ENCODE measurements at regions not wholly inside any gene's neighbourhood (a gene's known extent, or its start where the extent isn't known, plus 50 kb on each side); places are given as distances from the start of the nearest gene placed in this dataset.
"Not testable (repeated sequence)": the region's sequence is repeated elsewhere in the genome, so short reads cannot be mapped to it uniquely, and the experiment has no call there.

DNA sequence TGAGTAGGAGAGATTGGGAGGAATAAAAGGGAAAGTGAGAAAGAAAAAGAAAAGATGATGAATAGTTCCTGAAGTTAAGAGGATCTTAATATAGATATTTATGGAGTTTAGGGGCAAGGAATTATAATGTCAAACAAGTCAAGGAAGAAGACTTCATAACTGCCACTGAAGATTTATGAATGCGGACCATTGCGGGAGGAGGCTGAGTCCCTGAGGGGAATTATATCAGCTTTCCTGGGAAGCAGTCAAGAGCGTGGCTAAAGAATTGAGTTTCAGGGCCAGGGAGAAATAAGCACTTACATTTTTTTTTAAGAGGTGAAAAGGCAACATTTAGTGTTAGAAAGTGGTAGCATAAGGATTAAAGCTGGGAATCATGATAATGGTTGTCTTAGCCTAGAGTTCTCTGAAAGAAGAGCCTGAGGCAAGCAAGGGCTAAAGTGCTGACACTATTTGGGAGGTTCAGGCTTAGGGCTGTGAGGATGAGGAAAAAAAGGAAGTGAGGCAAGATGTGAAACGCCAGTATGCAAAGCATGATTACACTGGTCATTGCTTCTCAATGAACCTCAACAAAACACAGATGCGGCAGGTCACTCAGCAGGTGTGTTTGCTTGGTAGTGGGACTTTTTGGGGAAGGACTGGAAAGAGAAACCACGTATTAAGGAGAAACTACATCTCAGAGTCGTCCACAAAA lies 217.1 kb downstream of the SLC4A3 start:
- DNase-seq: no peak

GRCh38 chr2:219848882-219849281 lies 221.5 kb downstream of the SLC4A3 start:
- no peak for DNase-seq

DNA sequence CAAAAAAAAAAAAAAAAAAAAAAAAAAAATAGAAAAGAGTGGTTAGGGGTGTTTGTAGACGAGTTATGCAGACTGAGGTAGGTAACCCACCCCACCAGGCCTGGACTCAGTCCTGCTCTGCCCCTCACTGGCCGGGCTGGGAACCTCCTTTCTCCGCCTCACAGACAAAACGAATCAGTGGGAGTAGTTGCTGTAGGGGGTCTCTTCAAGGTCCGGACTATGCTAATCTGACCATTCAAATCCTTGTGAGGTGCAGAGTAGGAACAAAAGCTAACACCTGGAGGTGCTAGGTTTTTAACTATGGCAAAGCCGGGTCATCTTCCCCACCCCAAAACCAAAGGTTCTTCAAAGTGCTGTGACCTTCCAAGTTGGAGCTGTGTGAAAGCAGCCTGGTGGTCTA lies 223.7 kb downstream of the SLC4A3 start:
- DNase-seq: no peak

GRCh38 chr2:219851801-219852481 lies 224.5 kb downstream of the SLC4A3 start:
- no peak for DNase-seq

GRCh38 chr2:219852626-219853025 lies 225.2 kb downstream of the SLC4A3 start:
- no peak for DNase-seq

DNA sequence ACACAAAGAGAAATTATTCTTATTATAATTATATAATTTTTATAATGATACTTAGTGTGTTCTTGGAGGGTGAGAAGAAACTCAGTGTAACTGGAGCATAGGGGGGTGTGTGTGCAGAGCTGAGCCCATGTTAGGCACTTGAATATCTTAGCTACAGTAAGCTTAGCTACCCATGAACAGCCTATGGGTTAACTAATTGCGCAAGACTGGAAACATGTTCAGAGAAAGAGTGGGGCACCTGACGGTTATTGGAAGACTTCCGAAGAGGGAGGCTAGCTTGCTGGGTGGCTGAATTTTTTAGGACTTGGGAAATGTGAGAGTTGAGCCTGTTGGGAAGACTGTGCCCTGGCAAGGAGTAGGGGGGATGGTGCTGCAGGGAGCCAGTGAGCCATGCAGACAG lies 229.2 kb downstream of the SLC4A3 start:
- no peak for DNase-seq

DNA sequence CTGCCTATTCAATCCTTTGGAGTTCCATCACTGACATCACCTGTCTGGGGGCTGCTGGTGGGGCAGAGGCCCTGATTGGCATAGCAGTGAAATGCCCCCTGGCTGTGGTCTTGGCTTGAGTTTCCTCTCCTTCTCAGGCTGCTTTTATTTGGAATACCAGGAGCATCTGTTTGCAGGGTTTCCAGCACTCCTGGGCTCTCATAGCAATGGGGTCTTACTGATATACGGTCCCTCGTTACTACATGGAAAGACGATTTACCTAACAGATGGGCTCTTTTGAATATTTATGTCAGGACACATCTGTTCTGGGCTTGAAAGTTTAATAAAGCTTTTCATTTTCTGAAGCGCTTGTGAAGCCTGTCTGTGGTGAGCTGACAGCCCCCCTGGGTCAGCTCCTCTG lies 230.3 kb downstream of the SLC4A3 start:
- no peak for DNase-seq

- no peak for DNase-seq
Measured at GRCh38 chr2:219861307-219861706, 233.9 kb downstream of the SLC4A3 start.

DNA sequence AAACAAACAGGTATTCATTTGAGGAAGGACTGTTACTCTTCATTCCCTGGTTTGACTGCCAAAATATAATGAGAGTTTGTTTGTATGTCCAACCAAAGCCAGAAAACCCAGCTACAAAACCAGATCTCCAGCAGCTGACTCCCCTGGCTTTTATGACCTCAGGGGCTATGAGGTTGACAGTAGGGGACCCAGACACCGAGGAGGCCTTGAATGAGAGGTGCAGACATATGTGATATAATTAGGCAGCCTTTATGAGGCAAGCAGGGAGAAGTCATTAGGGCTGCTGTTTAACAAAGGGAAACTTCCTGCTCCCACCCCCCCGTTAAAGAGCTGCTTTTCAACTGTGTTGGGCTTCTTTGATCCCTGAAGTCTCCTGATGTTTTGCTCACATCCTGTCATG lies 236.7 kb downstream of the SLC4A3 start:
- DNase-seq: no peak

- no peak for DNase-seq
Measured at GRCh38 chr2:219868635-219869034, 241.2 kb downstream of the SLC4A3 start.

DNA sequence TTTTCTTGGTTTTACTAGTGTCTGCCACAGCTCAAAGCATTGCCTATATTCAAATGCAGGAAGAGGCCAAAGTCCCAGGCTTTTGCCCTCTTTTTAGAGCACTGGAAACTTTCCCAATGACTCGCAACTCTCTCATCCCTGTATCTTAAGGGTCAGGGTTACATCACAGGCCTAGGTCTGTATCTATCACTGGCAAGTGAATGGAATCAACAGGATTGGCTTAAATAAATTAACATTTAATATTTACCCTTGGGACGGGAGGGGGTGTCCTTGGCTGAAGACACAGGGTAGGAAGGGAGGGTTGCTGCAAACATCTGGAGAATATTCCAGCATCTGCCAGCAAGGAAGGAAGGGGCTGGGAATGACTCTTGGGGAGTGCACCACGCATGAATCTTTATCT lies 242.6 kb downstream of the SLC4A3 start:
- no peak for DNase-seq

GRCh38 chr2:219871351-219871750 lies 243.9 kb downstream of the SLC4A3 start:
- DNase-seq: no peak

DNA sequence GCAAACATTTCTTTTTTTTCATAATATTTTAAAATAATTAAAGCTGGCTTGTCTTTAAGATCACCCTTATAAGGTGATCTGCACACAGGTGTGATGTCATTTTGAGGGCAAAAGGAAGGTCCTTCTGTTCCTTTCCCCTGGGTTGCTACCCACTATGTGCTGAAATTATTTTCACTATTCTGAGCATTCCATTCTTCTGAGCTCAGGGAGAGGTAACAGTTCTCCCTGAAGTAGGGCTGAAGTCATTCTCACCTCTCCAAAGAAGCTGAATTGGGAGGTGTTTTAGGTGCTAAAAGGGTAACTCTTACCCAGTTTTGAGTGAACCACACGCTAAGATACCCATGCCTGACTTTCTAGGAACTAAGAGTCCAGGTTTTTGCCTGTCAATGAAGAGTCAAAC lies 247.6 kb downstream of the SLC4A3 start:
- DNase-seq: no peak

DNA sequence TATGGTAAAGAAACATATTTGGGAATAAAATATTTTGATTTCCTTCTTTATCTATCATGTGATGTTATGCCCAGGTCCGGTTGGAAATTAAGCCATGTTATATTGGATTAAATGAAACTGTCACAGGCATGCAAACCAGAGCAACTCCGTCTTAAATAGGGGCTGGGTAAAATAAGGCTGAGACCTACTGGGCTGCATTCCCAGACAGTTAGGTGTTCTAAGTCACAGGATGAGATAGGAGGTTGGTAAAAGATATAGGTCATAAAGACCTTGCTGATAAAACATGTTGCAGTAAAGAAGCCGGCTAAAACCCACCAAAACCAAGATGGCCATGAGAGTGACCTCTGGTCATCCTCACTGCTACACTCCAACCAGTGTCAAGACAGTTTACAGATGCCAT lies 248.6 kb downstream of the SLC4A3 start:
- DNase-seq: not testable (repeated sequence)

DNA sequence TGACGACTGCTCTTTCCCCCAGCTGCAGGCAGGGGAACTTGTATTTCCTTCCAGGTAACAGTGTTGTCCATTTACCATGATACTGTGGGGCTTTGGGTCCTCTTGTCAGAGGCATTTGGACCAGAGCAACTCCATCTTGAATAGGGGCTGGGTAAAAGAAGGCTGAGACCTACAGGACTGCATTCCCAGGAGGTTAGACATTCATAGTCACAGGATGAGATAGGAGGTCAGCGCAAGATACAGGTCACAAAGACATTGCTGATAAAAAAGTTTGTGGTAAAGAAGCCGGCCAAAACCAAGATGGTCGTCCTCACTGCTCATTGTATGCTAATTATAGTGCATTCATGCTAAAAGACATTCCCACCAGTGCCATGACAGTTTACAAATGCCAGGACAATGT lies 249.5 kb downstream of the SLC4A3 start:
- DNase-seq: no peak

DNA sequence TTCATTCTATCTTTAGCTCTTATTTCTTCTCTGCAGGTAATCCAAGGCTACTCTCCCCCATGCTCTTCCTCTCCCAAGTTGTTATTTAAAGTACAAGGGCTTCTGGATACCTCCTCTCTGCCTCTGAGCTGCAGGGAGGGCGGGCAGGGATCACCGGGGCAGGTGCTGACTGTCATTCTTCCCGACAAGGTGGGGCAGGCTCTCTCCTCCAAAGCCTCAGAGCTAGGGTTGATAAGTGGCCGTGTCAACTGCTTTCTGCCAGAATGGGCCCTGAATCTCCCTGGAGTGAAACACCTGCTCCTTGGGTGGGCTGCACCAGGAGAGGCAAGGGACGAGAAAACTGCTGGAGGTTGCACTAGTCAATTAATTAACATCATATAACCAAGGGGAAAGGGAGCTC lies 250.3 kb downstream of the SLC4A3 start:
- DNase-seq: no peak

DNA sequence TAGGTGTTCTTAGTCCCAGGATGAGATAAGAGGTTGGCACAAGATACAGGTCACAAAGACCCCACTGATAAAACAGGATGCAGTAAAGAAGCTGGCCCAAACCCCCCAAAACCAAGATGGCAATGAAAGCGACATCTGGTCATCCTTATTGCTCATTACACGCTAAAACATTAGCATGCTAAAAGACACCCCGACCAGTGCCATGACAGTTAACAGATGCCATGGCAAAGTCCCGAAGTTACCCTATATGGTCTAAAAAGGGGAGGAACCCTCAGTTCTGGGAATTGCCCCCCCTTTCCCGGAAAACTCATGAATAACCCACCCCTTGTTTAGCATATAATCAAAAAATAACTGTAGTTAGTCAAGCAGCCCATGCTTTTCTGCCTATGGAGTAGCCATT lies 251.1 kb downstream of the SLC4A3 start:
- DNase-seq: no peak

DNA sequence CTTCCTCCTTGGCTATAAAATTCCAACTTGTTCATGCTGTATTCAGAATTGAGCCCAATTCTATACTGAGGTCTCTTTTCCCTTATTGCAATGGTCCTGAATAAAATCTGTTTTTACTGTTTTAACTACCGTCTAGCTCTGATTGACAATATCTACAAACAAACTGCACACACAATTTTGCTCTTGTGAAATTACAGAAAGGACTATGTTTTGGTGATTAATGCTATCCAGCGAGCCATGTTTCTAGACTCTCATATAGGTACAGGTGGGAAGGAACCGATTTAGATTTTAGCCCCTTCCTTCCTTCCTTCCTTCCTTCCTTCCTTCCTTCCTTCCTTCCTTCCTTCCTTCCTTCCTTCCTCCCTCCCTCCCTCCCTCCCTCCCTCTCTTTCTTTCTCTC lies 254.4 kb downstream of the SLC4A3 start:
- DNase-seq: no peak

DNA sequence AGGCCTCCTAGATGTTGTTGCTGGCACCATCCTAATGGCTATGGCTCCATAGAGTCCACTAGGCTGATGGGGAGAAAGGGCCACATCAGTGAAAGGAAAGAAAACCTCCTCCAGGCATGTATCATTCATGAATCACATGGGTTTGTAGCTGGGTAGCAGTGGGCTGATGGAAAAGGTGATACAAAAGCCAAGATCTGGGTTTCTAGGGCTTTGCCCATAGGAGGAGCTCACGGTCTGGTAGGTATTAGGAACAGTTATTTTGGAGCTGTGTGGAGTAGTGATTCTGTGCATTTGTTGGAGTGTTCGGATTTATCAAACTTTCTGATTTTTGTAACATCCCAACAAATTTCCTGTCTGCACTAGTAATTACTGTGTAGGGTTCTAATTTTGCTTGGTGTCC lies 259.2 kb downstream of the SLC4A3 start:
- DNase-seq: no peak

DNA sequence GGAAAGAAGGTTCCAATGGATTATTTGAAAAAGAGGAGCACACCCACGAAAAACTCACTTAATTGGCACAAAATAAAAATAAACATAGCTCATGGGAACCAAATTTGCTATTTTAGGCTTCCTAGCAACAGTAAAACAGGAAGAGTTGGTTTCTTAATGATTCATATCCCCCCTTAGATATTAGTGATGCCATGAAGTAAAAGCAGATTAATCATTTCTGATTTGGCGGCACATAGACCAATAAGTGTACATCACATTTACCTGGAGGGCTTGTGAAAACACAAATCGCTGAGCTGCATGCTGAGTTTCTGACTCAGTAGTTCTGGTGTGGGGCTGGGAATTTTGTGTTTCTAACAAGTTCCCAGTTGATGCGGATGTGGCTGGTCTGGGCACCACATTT lies 260.4 kb downstream of the SLC4A3 start:
- DNase-seq: no peak

DNA sequence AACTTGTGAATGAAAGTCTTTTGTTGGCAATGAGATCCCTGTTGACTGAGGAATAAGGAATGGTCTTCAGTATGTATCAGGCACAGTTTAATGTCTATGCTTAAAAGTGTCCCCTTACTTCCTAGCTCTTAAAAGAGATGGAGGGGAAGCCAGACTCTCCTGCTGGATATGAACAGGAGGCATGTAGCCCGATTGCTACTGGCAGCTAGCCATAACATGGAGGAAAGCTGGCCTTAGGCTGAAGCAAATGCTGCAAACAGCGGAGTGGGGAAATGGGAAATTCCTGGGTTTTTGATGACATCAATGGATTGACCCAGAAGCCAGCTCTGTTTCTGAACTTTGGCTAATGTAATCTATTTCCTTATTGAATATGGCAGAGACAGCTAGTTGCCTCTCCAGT lies 266.1 kb downstream of the SLC4A3 start:
- DNase-seq: no peak

DNA sequence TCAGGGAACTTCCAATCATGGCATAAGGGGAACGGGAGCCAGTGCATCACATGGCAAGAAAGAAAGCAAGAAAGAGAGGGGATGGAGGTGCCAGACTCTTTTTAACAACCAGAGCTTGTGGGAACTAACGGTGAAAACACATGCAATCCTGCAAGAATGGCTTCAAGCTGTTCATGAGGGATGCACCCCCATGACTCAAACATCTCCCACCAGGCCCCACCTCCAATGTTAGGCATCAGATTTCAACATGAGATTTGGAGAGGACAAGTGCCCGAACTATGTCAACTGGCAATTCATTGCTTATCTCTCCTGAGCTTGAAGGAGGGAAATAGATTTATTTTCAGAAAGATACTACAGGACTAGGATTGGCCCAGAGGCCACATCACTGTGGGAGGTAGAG lies 270.0 kb downstream of the SLC4A3 start:
- no peak for DNase-seq

DNA sequence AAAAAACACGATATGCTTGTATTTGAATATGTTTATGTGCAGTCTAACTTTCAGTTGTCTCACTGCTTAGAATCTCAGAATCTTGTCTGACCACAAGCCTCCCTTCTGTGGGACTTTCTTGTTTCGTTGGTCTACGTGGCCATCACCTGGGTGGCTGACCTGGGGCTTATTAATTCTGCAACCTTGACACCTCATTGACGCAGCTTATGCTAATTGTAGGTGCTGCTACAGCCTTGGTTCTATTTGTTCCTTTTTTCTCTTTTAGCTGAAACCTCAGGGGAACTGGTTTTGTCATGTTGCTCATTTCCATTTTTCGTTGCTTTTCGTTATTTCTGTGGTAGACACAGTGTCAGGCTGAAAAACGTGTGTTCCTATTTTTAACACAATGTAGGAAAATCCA lies 273.7 kb downstream of the SLC4A3 start:
- no peak for DNase-seq

GRCh38 chr2:219902891-219903552 lies 275.6 kb downstream of the SLC4A3 start:
- DNase-seq: no peak

DNA sequence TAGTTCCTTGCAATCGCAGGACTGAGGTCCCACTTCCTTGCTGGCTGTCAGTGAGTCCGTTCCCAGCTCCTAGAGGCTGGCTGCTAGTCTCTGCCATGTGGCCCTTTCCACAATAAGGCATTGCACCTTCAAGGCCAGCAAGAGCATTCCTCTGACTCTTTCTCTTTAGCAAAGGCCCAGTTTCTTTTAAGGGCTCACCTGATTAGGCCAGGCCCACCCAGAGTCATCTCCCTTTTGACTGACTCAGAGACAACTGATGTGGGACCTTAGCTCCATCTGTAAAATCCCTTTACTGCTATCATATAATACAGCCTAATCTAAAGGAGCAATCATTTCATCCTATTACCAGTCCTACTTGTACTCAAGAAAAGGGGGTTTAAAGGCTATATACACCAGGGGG lies 278.2 kb downstream of the SLC4A3 start:
- DNase-seq: no peak

Data from CD4-positive, alpha-beta T cell treated with Interleukin-17A for 1 hour (primary cell).